GM23248 (cell line): ENCODE measurements at regions not wholly inside any gene's neighbourhood (a gene's known extent, or its start where the extent isn't known, plus 50 kb on each side); places are given as distances from the start of the nearest gene placed in this dataset.

Experiments
- DNase-seq: peaks from one replicate; pipeline ENCODE4 v3.0.0-alpha.2; 2015
- H2AFZ ChIP-seq: fragments of 200-600 bp; sonication (generic); 2 replicates; pipeline ENCODE4 v1.6.1; 2016; ENCODE audit warnings: antibody characterized with exemption
- H3F3A ChIP-seq: fragments of 200-600 bp; sonication (generic); 2 replicates; pipeline ENCODE4 v1.6.1; 2016; ENCODE audit warnings: mild to moderate bottlenecking, antibody characterized with exemption, mixed run types; ENCODE audit not compliant: insufficient read depth
- H3K27ac ChIP-seq: fragments of 200-600 bp; sonication (generic); 2 replicates; pipeline ENCODE4 v1.5.1; 2016; ENCODE audit warnings: mild to moderate bottlenecking
- H3K27me3 ChIP-seq: fragments of 200-600 bp; sonication (generic); replicated peaks from 2 replicates; pipeline ENCODE4 v1.6.1; 2016; ENCODE audit warnings: mild to moderate bottlenecking; ENCODE audit not compliant: insufficient read depth
- H3K36me3 ChIP-seq: fragments of 200-600 bp; sonication (generic); 2 replicates; pipeline ENCODE4 v1.6.1; 2016; ENCODE audit warnings: low read depth, mild to moderate bottlenecking
- H3K4me1 ChIP-seq: fragments of 200-600 bp; sonication (generic); 2 replicates; pipeline ENCODE4 v1.6.1; 2016; ENCODE audit warnings: mild to moderate bottlenecking; ENCODE audit not compliant: insufficient read depth
- H3K4me2 ChIP-seq: fragments of 200-600 bp; sonication (generic); one replicate; pipeline ENCODE4 v1.6.1; 2016; ENCODE audit warnings: mild to moderate bottlenecking; ENCODE audit not compliant: unreplicated experiment
- H3K4me3 ChIP-seq: fragments of 200-600 bp; sonication (generic); 2 replicates; pipeline ENCODE4 v1.5.1; 2016; ENCODE audit warnings: mild to moderate bottlenecking
- H3K79me2 ChIP-seq: fragments of 200-600 bp; sonication (generic); 2 replicates; pipeline ENCODE4 v1.6.1; 2016; ENCODE audit warnings: mild to moderate bottlenecking; ENCODE audit not compliant: insufficient read depth
- H3K9ac ChIP-seq: fragments of 200-600 bp; sonication (generic); 2 replicates; pipeline ENCODE4 v1.6.1; 2016; ENCODE audit warnings: mild to moderate bottlenecking
- H3K9me2 ChIP-seq: fragments of 200-600 bp; sonication (generic); 2 replicates; pipeline ENCODE4 v1.6.1; 2016; ENCODE audit warnings: mixed run types, mild to moderate bottlenecking, moderate library complexity; ENCODE audit not compliant: insufficient read depth
- H3K9me3 ChIP-seq: fragments of 200-600 bp; sonication (generic); one replicate; pipeline ENCODE4 v1.6.1; 2017; ENCODE audit warnings: low read depth
- H4K20me1 ChIP-seq: fragments of 200-600 bp; sonication (generic); 2 replicates; pipeline ENCODE4 v1.6.0; 2016; ENCODE audit not compliant: insufficient read depth
- EZH2 ChIP-seq: fragments of 200-600 bp; sonication (generic); IDR thresholded peaks from 2 replicates; pipeline ENCODE4 v1.6.1; 2018; ENCODE audit warnings: antibody characterized with exemption, mild to moderate bottlenecking; ENCODE audit not compliant: insufficient read depth, poor library complexity, severe bottlenecking
- EZH2phosphoT487 ChIP-seq: fragments of 200-600 bp; sonication (generic); IDR thresholded peaks from 2 replicates; pipeline ENCODE4 v1.6.1; 2018; ENCODE audit warnings: antibody characterized with exemption, moderate library complexity, mild to moderate bottlenecking, low read depth; ENCODE audit not compliant: insufficient read depth
- WGBS, 2 experiments: methylation state at CpG; one replicate each; pipeline ENCODE4 v1.1.6; 2015 to 2017; ENCODE audit warnings: low lambda C conversion rate in 2 of 2, low coverage in 1 of 2; ENCODE audit errors: missing lambda C conversion rate in 2 of 2; 5-methylcytosine and 5-hydroxymethylcytosine counted together
- in situ Hi-C: fragments of 300-500 bp; cut with MboI; formaldehyde crosslinking; loops from 2 replicates; pipeline ENCODE4 v1.15.0; 2020

GRCh38 chr9:20291201-20291600 lies 331.1 kb downstream of the MLLT3 start:
- Histone ChIP-seq H4K20me1 (no peaks in the 10 kb centered on the region), H3K27ac (no peak overlapping the region), H3K27me3 (no peaks in the 10 kb centered on the region), H3K4me2 (no peak overlapping the region), H3K36me3 (no peaks in the 10 kb centered on the region), H3K9ac (no peak overlapping the region), H3K9me3 (no peaks in the 10 kb centered on the region), H3K9me2 (no peaks in the 10 kb centered on the region), H3K79me2 (no peaks in the 10 kb centered on the region), H3K4me1 (0 out of 2 replicates have a peak, but pooled peaks cover 3% of the 10 kb centered on the region), H3F3A (no peaks in the 10 kb centered on the region), H3K4me3 (no peak overlapping the region), H2AFZ (no peak overlapping the region)
- TF ChIP-seq EZH2 (no peak), EZH2phosphoT487 (no peak)
- 32 to 46% methylated on average over 2 of the region's 2 CpGs for WGBS, 2 experiments
- DNase-seq = no peak
- in situ Hi-C loops = loop anchor here (25.0 kb wide), 1 partner anchor 104 kb away; no protein-coding TSS in a partner anchor

DNA sequence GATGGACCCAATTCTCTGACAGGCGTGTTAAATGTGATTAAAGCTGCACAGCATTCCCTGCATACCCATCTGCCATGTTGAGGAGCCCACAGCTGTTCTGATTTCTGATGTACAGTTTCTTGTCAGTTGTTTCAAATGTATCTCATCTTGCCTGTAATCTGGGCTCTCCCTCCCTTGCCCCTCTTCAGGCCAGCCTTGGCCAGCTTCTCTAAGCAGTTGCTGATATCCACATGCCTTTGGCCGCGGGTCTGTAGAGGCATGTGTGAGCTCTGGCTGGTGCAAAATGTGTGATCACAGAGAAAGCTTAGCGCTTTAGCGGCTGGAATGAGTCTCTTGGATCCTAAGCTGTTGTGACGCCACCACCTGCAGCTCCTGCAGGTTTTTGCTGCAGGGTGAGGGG lies 332.0 kb downstream of the MLLT3 start:
- TF ChIP-seq EZH2 (no peak), EZH2phosphoT487 (no peak)
- no peaks in the 10 kb centered on the region for H4K20me1 ChIP-seq
- H3K9ac ChIP-seq = no peak overlapping the region
- no peaks in the 10 kb centered on the region for H3K36me3 ChIP-seq
- no peaks in the 10 kb centered on the region for H3K9me3 ChIP-seq
- H3K79me2 ChIP-seq = no peaks in the 10 kb centered on the region
- no peak overlapping the region for H3K27ac ChIP-seq
- H3K27me3 ChIP-seq = no peaks in the 10 kb centered on the region
- 0 out of 2 replicates have a peak, but pooled peaks cover 3% of the 10 kb centered on the region for H3K4me1 ChIP-seq
- no peak overlapping the region for H3K4me3 ChIP-seq
- H2AFZ ChIP-seq = no peak overlapping the region
- H3K4me2 ChIP-seq = no peak overlapping the region
- in situ Hi-C loops = loop anchor here (25.0 kb wide), 1 partner anchor 103 kb away; no protein-coding TSS in a partner anchor
- WGBS, 2 experiments = 51 to 65% methylated on average over 6 of the region's 6 CpGs
- no peak for DNase-seq
- no peaks in the 10 kb centered on the region for H3F3A ChIP-seq
- no peaks in the 10 kb centered on the region for H3K9me2 ChIP-seq

DNA sequence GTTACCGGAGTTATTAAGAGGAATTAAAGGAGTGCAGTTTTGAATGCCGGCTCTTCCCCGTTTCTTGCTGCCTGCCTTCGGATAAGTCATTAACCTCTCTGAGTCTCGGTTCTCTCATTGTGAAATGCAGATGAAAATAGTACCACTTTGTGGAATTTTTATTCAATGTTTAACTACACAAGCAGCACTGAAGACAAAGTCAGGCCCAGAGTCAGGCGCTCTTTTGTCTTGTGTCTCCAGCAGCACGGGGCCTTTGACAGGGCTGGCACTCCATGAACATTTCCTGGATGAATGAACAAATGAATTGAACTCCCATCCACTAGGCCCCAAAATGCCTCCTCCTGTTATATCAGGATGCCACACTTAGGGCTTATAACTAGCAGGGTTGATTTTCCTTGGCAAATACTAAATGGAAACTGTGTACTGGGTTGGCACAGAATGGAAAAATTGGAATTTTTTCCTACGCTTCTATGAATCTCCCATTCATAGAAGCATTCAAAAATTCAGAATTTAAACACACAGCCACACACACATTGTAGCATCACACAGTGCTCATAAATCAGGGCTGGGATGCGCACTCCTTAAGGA lies 332.8 kb downstream of the MLLT3 start:
- no peaks in the 10 kb centered on the region for H3K79me2 ChIP-seq
- H3K27me3 ChIP-seq = no peaks in the 10 kb centered on the region
- no peak for DNase-seq
- no peaks in the 10 kb centered on the region for H3F3A ChIP-seq
- no peaks in the 10 kb centered on the region for H4K20me1 ChIP-seq
- H3K9me3 ChIP-seq = no peaks in the 10 kb centered on the region
- no peaks in the 10 kb centered on the region for H3K36me3 ChIP-seq
- H3K9me2 ChIP-seq = no peaks in the 10 kb centered on the region
- H3K9ac ChIP-seq = no peak overlapping the region
- H3K4me1 ChIP-seq = 0 out of 2 replicates have a peak, but pooled peaks cover 3% of the 10 kb centered on the region
- in situ Hi-C loops = loop anchor here (25.0 kb wide), 1 partner anchor 102 kb away; no protein-coding TSS in a partner anchor
- 57 to 58% methylated on average over 9 of the region's 9 CpGs for WGBS, 2 experiments
- TF ChIP-seq EZH2 = no peak
- TF ChIP-seq EZH2phosphoT487 = no peak
- H2AFZ ChIP-seq = no peak overlapping the region
- H3K4me3 ChIP-seq = no peak overlapping the region
- H3K27ac ChIP-seq = no peak overlapping the region
- H3K4me2 ChIP-seq = no peak overlapping the region

- Histone ChIP-seq H3K9ac (no peak overlapping the region), H3K9me2 (no peaks in the 10 kb centered on the region), H3K79me2 (no peaks in the 10 kb centered on the region), H3K36me3 (no peaks in the 10 kb centered on the region), H3K27ac (no peak overlapping the region), H3K4me2 (no peak overlapping the region), H3F3A (no peaks in the 10 kb centered on the region), H2AFZ (no peak overlapping the region), H3K9me3 (no peaks in the 10 kb centered on the region), H3K4me3 (no peak overlapping the region), H3K27me3 (no peaks in the 10 kb centered on the region), H3K4me1 (no peaks in the 10 kb centered on the region), H4K20me1 (no peaks in the 10 kb centered on the region)
- DNase-seq = no peak
- WGBS, 2 experiments = 68 to 74% methylated on average over 3 of the region's 3 CpGs
- in situ Hi-C loops = loop anchor here (25.0 kb wide), 1 partner anchor 100 kb away; no protein-coding TSS in a partner anchor
- no peak for TF ChIP-seq EZH2phosphoT487
- TF ChIP-seq EZH2 = no peak
These were observed 335.3 kb downstream of the MLLT3 start for GRCh38 chr9:20286969-20287368.
